ENCODE measurements at regions not wholly inside any gene's neighbourhood (a gene's known extent, or its start where the extent isn't known, plus 50 kb on each side); places are given as distances from the start of the nearest gene placed in this dataset.

DNA sequence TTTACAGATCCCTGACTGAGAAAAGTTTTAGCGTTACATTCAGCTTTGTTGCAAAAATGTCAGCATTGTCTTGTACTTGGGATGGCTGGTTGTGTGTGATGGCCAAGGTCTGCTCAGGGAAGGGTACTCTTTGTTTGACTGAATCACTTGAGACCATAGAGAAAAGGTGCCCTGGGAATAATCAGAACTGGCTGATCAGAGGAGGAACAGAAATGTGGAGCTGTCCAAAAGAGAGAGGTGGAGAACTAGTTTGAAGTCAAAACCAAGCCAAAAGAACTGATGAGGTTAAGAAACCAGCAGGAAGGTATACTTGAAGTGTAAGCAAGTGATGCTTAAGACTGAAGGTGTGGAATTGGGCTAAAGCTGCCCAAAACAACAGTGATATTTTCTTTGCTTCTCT is 107.6 kb upstream of the LYPLAL1 start:
- TF ChIP-seq RBBP5 (IDR thresholded peaks at IDR 0.05; ENCODE audit: borderline replicate concordance, insufficient read depth, low read length, poor library complexity, severe bottlenecking) (no peak), ZNF699 (CRISPR knock-in tag; IDR thresholded peaks at IDR 0.05; ENCODE audit: insufficient replicate concordance) (no peak), POLR2AphosphoS5 (IDR thresholded peaks at IDR 0.05; ENCODE audit: control insufficient read depth, insufficient read depth, low read depth, low read length) (no peak), ARID2 (IDR thresholded peaks at IDR 0.05) (no peak)
- TF ChIP-seq, protein P1, sequence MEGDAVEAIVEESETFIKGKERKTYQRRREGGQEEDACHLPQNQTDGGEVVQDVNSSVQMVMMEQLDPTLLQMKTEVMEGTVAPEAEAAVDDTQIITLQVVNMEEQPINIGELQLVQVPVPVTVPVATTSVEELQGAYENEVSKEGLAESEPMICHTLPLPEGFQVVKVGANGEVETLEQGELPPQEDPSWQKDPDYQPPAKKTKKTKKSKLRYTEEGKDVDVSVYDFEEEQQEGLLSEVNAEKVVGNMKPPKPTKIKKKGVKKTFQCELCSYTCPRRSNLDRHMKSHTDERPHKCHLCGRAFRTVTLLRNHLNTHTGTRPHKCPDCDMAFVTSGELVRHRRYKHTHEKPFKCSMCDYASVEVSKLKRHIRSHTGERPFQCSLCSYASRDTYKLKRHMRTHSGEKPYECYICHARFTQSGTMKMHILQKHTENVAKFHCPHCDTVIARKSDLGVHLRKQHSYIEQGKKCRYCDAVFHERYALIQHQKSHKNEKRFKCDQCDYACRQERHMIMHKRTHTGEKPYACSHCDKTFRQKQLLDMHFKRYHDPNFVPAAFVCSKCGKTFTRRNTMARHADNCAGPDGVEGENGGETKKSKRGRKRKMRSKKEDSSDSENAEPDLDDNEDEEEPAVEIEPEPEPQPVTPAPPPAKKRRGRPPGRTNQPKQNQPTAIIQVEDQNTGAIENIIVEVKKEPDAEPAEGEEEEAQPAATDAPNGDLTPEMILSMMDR (IDR thresholded peaks at IDR 0.05 in 2 of 3, conservative IDR thresholded peaks at IDR 0.05 in 1 of 3; ENCODE audit: insufficient read depth in 2 of 3, low read depth in 1 of 3, low read length in 3 of 3), result no peak
- TF ChIP-seq, protein P2, sequence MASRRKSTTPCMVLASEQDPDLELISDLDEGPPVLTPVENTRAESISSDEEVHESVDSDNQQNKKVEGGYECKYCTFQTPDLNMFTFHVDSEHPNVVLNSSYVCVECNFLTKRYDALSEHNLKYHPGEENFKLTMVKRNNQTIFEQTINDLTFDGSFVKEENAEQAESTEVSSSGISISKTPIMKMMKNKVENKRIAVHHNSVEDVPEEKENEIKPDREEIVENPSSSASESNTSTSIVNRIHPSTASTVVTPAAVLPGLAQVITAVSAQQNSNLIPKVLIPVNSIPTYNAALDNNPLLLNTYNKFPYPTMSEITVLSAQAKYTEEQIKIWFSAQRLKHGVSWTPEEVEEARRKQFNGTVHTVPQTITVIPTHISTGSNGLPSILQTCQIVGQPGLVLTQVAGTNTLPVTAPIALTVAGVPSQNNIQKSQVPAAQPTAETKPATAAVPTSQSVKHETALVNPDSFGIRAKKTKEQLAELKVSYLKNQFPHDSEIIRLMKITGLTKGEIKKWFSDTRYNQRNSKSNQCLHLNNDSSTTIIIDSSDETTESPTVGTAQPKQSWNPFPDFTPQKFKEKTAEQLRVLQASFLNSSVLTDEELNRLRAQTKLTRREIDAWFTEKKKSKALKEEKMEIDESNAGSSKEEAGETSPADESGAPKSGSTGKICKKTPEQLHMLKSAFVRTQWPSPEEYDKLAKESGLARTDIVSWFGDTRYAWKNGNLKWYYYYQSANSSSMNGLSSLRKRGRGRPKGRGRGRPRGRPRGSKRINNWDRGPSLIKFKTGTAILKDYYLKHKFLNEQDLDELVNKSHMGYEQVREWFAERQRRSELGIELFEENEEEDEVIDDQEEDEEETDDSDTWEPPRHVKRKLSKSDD (conservative IDR thresholded peaks at IDR 0.05; ENCODE audit: low read length), result no peak
- TF ChIP-seq, protein P3, sequence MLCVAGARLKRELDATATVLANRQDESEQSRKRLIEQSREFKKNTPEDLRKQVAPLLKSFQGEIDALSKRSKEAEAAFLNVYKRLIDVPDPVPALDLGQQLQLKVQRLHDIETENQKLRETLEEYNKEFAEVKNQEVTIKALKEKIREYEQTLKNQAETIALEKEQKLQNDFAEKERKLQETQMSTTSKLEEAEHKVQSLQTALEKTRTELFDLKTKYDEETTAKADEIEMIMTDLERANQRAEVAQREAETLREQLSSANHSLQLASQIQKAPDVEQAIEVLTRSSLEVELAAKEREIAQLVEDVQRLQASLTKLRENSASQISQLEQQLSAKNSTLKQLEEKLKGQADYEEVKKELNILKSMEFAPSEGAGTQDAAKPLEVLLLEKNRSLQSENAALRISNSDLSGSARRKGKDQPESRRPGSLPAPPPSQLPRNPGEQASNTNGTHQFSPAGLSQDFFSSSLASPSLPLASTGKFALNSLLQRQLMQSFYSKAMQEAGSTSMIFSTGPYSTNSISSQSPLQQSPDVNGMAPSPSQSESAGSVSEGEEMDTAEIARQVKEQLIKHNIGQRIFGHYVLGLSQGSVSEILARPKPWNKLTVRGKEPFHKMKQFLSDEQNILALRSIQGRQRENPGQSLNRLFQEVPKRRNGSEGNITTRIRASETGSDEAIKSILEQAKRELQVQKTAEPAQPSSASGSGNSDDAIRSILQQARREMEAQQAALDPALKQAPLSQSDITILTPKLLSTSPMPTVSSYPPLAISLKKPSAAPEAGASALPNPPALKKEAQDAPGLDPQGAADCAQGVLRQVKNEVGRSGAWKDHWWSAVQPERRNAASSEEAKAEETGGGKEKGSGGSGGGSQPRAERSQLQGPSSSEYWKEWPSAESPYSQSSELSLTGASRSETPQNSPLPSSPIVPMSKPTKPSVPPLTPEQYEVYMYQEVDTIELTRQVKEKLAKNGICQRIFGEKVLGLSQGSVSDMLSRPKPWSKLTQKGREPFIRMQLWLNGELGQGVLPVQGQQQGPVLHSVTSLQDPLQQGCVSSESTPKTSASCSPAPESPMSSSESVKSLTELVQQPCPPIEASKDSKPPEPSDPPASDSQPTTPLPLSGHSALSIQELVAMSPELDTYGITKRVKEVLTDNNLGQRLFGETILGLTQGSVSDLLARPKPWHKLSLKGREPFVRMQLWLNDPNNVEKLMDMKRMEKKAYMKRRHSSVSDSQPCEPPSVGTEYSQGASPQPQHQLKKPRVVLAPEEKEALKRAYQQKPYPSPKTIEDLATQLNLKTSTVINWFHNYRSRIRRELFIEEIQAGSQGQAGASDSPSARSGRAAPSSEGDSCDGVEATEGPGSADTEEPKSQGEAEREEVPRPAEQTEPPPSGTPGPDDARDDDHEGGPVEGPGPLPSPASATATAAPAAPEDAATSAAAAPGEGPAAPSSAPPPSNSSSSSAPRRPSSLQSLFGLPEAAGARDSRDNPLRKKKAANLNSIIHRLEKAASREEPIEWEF (CRISPR knock-in tag; IDR thresholded peaks at IDR 0.05), result no peak
